ENCODE measurements at regions not wholly inside any gene's neighbourhood (a gene's known extent, or its start where the extent isn't known, plus 50 kb on each side); places are given as distances from the start of the nearest gene placed in this dataset.

- H3K79me2 ChIP-seq (ENCODE audit: insufficient read depth, low read length): no peaks in the 10 kb centered on the region
- no peak overlapping the region for H3K4me3 ChIP-seq (ENCODE audit: insufficient read depth, low read length)
- no peaks in the 10 kb centered on the region for H3K9me3 ChIP-seq (ENCODE audit: low read depth, low read length)
- DNase-seq (ENCODE audit: insufficient read length, low spot score, missing footprints): no peak
- H4K20me1 ChIP-seq (ENCODE audit: insufficient read depth, low read length): no peaks in the 10 kb centered on the region
- no peaks in the 10 kb centered on the region for H3K36me3 ChIP-seq (ENCODE audit: insufficient read depth, low read length)
- no peaks in the 10 kb centered on the region for H3K27me3 ChIP-seq (ENCODE audit: insufficient read depth, low read length)
- no peaks in the 10 kb centered on the region for H3K4me1 ChIP-seq (ENCODE audit: insufficient read depth, low read length)
- no peak for TF ChIP-seq CTCF (IDR thresholded peaks at IDR 0.05; ENCODE audit: extremely low read depth, low read depth, low read length)
- H3K27ac ChIP-seq (ENCODE audit: low read depth, low read length): no peak overlapping the region
- no peak overlapping the region for H2AFZ ChIP-seq (ENCODE audit: low read length)
- H3K4me2 ChIP-seq (ENCODE audit: insufficient read depth, low read length): no peak overlapping the region
Observed at GRCh38 chr4:162727766-162728165, 438.9 kb downstream of the NAF1 start.

- DNase-seq (ENCODE audit: insufficient read length, low spot score, missing footprints): no peak
- Histone ChIP-seq H3K9me3 (ENCODE audit: low read depth, low read length) (no peaks in the 10 kb centered on the region), H3K4me3 (ENCODE audit: insufficient read depth, low read length) (no peak overlapping the region), H3K27me3 (ENCODE audit: insufficient read depth, low read length) (no peaks in the 10 kb centered on the region), H4K20me1 (ENCODE audit: insufficient read depth, low read length) (no peaks in the 10 kb centered on the region), H3K4me2 (ENCODE audit: insufficient read depth, low read length) (no peak overlapping the region), H3K36me3 (ENCODE audit: insufficient read depth, low read length) (no peaks in the 10 kb centered on the region), H3K27ac (ENCODE audit: low read depth, low read length) (no peak overlapping the region), H3K79me2 (ENCODE audit: insufficient read depth, low read length) (no peaks in the 10 kb centered on the region), H3K4me1 (ENCODE audit: insufficient read depth, low read length) (no peaks in the 10 kb centered on the region), H2AFZ (ENCODE audit: low read length) (no peak overlapping the region)
- no peak for TF ChIP-seq CTCF (IDR thresholded peaks at IDR 0.05; ENCODE audit: extremely low read depth, low read depth, low read length)
Observed at GRCh38 chr4:162727232-162727631, 439.5 kb downstream of the NAF1 start.

GRCh38 chr4:162715401-162715800, 451.3 kb downstream of the NAF1 start:
- Histone ChIP-seq H3K9me3 (ENCODE audit: low read depth, low read length) (no peaks in the 10 kb centered on the region), H3K79me2 (ENCODE audit: insufficient read depth, low read length) (no peaks in the 10 kb centered on the region), H4K20me1 (ENCODE audit: insufficient read depth, low read length) (no peaks in the 10 kb centered on the region), H3K27me3 (ENCODE audit: insufficient read depth, low read length) (no peaks in the 10 kb centered on the region), H3K4me3 (ENCODE audit: insufficient read depth, low read length) (no peak overlapping the region), H3K4me2 (ENCODE audit: insufficient read depth, low read length) (no peak overlapping the region), H3K27ac (ENCODE audit: low read depth, low read length) (no peak overlapping the region), H2AFZ (ENCODE audit: low read length) (no peak overlapping the region), H3K36me3 (ENCODE audit: insufficient read depth, low read length) (no peaks in the 10 kb centered on the region), H3K4me1 (ENCODE audit: insufficient read depth, low read length) (no peaks in the 10 kb centered on the region)
- TF ChIP-seq CTCF (IDR thresholded peaks at IDR 0.05; ENCODE audit: extremely low read depth, low read depth, low read length): no peak
- no peak for DNase-seq (ENCODE audit: insufficient read length, low spot score, missing footprints)

GRCh38 chr4:162707962-162708361, 458.7 kb downstream of the NAF1 start:
- no peak for TF ChIP-seq CTCF (IDR thresholded peaks at IDR 0.05; ENCODE audit: extremely low read depth, low read depth, low read length)
- H3K9me3 ChIP-seq (ENCODE audit: low read depth, low read length): no peaks in the 10 kb centered on the region

More at GRCh38 chr4:162707962-162708361, 458.7 kb downstream of the NAF1 start:
- H3K27ac ChIP-seq (ENCODE audit: low read depth, low read length): no peak overlapping the region
- no peaks in the 10 kb centered on the region for H3K36me3 ChIP-seq (ENCODE audit: insufficient read depth, low read length)
- no peaks in the 10 kb centered on the region for H4K20me1 ChIP-seq (ENCODE audit: insufficient read depth, low read length)
- no peaks in the 10 kb centered on the region for H3K4me1 ChIP-seq (ENCODE audit: insufficient read depth, low read length)
- no peak overlapping the region for H2AFZ ChIP-seq (ENCODE audit: low read length)
- H3K4me2 ChIP-seq (ENCODE audit: insufficient read depth, low read length): no peak overlapping the region
- DNase-seq (ENCODE audit: insufficient read length, low spot score, missing footprints): no peak
- H3K79me2 ChIP-seq (ENCODE audit: insufficient read depth, low read length): no peaks in the 10 kb centered on the region
- no peak overlapping the region for H3K4me3 ChIP-seq (ENCODE audit: insufficient read depth, low read length)
- H3K27me3 ChIP-seq (ENCODE audit: insufficient read depth, low read length): no peaks in the 10 kb centered on the region
